Uterus (tissue), 3 donors: ENCODE measurements at regions not wholly inside any gene's neighbourhood (a gene's known extent, or its start where the extent isn't known, plus 50 kb on each side); places are given as distances from the start of the nearest gene placed in this dataset.

Experiments
- DNase-seq, 2 donors: peaks; one replicate each; pipeline ENCODE4 v3.0.0-alpha.2; 2019 to 2020
- H3K27ac ChIP-seq, 2 donors: fragments of 200-600 bp; sonication (generic); 1 replicate in 1 of 2; 2 replicates in 1 of 2; pipeline ENCODE4 v1.5.1; 2016 to 2018
- H3K27me3 ChIP-seq, 2 donors: fragments of 200-600 bp; sonication (generic); one replicate each; pipeline ENCODE4 v1.5.1; 2018 to 2019; ENCODE audit warnings: control low read depth in 1 of 2
- H3K36me3 ChIP-seq, 2 donors: fragments of 200-600 bp; sonication (generic); one replicate each; pipeline ENCODE4 v1.5.1; 2019; ENCODE audit warnings: control low read depth in 1 of 2
- H3K4me1 ChIP-seq, 2 donors: fragments of 200-600 bp; sonication (generic); one replicate each; pipeline ENCODE4 v1.5.1; 2018 to 2019; ENCODE audit warnings: control low read depth in 1 of 2
- H3K4me3 ChIP-seq, 2 donors: fragments of 200-600 bp; sonication (generic); 1 replicate in 1 of 2; 2 replicates in 1 of 2; pipeline ENCODE4 v1.5.1; 2018 to 2019; ENCODE audit warnings: mild to moderate bottlenecking in 1 of 2
- H3K9me3 ChIP-seq, 2 donors: fragments of 200-600 bp; sonication (generic); one replicate each; pipeline ENCODE4 v1.5.1; 2019; ENCODE audit warnings: control low read depth in 1 of 2
- POLR2A ChIP-seq, 2 donors: fragments of 450-650 bp; IDR thresholded peaks; one replicate each; pipeline ENCODE4 v1.6.1; 2016; ENCODE audit warnings: antibody characterized with exemption in 2 of 2, mild to moderate bottlenecking in 1 of 2, moderate library complexity in 1 of 2
- intact Hi-C: fragments of 100-400 bp; cut with DNase I; formaldehyde crosslinking; loops from one replicate; pipeline ENCODE4 v1.15.1; 2023; ENCODE audit warnings: low total_unique reads
- TF ChIP-seq, protein P1 (sequence below), 4 experiments: fragments of 200-600 bp in 2 of 4; fragments of 450-650 bp in 2 of 4; sonication (generic) in 2 of 4; IDR thresholded peaks; one replicate each; pipeline ENCODE4 v1.5.1; 2016 to 2019; ENCODE audit warnings: antibody characterized with exemption in 4 of 4, mild to moderate bottlenecking in 2 of 4, moderate library complexity in 1 of 4
- donor health status: DM: yes; HTN: yes; CAD: no.

- Histone ChIP-seq H3K27ac (no peak overlapping the region), H3K27me3 (no peaks in the 10 kb centered on the region), H3K9me3 (no peaks in the 10 kb centered on the region), H3K36me3 (no peaks in the 10 kb centered on the region), H3K4me3 (no peak overlapping the region), H3K4me1 (no peaks in the 10 kb centered on the region)
- DNase-seq, result no peak
- intact Hi-C loops, result no loop called here
- TF ChIP-seq, protein P1, sequence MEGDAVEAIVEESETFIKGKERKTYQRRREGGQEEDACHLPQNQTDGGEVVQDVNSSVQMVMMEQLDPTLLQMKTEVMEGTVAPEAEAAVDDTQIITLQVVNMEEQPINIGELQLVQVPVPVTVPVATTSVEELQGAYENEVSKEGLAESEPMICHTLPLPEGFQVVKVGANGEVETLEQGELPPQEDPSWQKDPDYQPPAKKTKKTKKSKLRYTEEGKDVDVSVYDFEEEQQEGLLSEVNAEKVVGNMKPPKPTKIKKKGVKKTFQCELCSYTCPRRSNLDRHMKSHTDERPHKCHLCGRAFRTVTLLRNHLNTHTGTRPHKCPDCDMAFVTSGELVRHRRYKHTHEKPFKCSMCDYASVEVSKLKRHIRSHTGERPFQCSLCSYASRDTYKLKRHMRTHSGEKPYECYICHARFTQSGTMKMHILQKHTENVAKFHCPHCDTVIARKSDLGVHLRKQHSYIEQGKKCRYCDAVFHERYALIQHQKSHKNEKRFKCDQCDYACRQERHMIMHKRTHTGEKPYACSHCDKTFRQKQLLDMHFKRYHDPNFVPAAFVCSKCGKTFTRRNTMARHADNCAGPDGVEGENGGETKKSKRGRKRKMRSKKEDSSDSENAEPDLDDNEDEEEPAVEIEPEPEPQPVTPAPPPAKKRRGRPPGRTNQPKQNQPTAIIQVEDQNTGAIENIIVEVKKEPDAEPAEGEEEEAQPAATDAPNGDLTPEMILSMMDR (IDR thresholded peaks at IDR 0.05), result no peak
- no peak for TF ChIP-seq POLR2A (IDR thresholded peaks at IDR 0.05)
Measured at GRCh38 chr4:84362896-84363655, 136.0 kb downstream of the NKX6-1 start.

GRCh38 chr4:84342161-84342560, 156.9 kb downstream of the NKX6-1 start:
- Histone ChIP-seq H3K4me3 (no peak overlapping the region), H3K27ac (no peak overlapping the region), H3K27me3 (no peaks in the 10 kb centered on the region), H3K9me3 (no peaks in the 10 kb centered on the region), H3K36me3 (no peaks in the 10 kb centered on the region), H3K4me1 (no peaks in the 10 kb centered on the region)
- intact Hi-C loops, result no loop called here
- DNase-seq, result no peak
- TF ChIP-seq, protein P1 (IDR thresholded peaks at IDR 0.05), result no peak
- TF ChIP-seq POLR2A (IDR thresholded peaks at IDR 0.05), result no peak

GRCh38 chr4:84341559-84341958, 157.5 kb downstream of the NKX6-1 start:
- Histone ChIP-seq H3K27me3 (no peaks in the 10 kb centered on the region), H3K36me3 (no peaks in the 10 kb centered on the region), H3K27ac (no peak overlapping the region), H3K4me3 (no peak overlapping the region), H3K4me1 (no peaks in the 10 kb centered on the region), H3K9me3 (no peaks in the 10 kb centered on the region)
- no peak for DNase-seq
- TF ChIP-seq POLR2A (IDR thresholded peaks at IDR 0.05), result no peak
- TF ChIP-seq, protein P1 (IDR thresholded peaks at IDR 0.05), result no peak
- intact Hi-C loops, result no loop called here

GRCh38 chr4:84338367-84338766, 160.7 kb downstream of the NKX6-1 start:
- DNase-seq, result no peak
- TF ChIP-seq, protein P1 (IDR thresholded peaks at IDR 0.05), result no peak
- TF ChIP-seq POLR2A (IDR thresholded peaks at IDR 0.05), result no peak
- H3K9me3 ChIP-seq, result no peaks in the 10 kb centered on the region
- no peaks in the 10 kb centered on the region for H3K4me1 ChIP-seq
- intact Hi-C loops, result no loop called here
- no peaks in the 10 kb centered on the region for H3K36me3 ChIP-seq
- no peaks in the 10 kb centered on the region for H3K27me3 ChIP-seq
- no peak overlapping the region for H3K4me3 ChIP-seq
- no peak overlapping the region for H3K27ac ChIP-seq

DNA sequence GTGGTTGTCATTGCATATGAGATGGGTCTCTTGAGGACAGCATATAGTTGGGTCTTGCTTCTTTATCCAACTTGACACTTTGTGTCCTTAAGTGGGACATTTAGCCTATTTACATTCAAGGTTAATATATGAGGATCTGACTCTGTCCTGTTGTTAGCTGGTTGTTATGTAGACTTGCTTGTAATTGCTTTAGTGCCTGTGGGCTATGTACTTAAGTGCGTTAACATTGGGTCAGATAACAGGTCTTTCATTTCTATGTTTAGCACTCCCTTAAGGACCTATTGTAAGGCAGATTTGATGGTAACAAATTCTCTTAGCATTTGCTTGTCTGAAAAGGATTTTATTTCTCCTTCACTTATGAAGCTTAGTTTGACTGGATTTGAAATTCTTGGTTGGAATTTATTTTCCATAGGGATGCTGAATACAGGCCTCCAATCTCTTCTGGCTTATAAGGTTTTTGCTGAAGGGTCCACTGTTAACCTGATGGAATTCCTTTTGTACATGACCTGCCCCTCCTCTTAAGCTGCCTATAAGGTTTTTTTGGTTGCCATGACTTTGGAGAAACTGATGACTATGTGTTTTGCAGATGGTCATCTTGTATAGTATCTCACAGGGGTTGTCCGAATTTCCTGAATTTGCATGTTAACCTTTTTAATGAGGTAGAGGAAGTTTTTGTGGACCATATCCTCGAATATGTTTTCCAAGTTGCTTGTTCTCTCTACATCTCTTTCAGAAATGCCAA, 162.0 kb downstream of the NKX6-1 start:
- Histone ChIP-seq H3K27ac (no peak overlapping the region), H3K4me1 (no peaks in the 10 kb centered on the region), H3K9me3 (no peaks in the 10 kb centered on the region), H3K36me3 (no peaks in the 10 kb centered on the region), H3K4me3 (no peak overlapping the region), H3K27me3 (no peaks in the 10 kb centered on the region)
- intact Hi-C loops, result no loop called here
- no peak for DNase-seq
- no peak for TF ChIP-seq POLR2A (IDR thresholded peaks at IDR 0.05)
- TF ChIP-seq, protein P1 (IDR thresholded peaks at IDR 0.05), result no peak
